IMR-90 (cell line): ENCODE measurements at regions not wholly inside any gene's neighbourhood (a gene's known extent, or its start where the extent isn't known, plus 50 kb on each side); places are given as distances from the start of the nearest gene placed in this dataset.

Experiments
- BHLHE40 ChIP-seq: fragments of 150-350 bp; IDR thresholded peaks from 2 replicates; pipeline ENCODE4 v1.6.1; 2016; ENCODE audit warnings: mild to moderate bottlenecking, low read depth, low read length
- CEBPB ChIP-seq: IDR thresholded peaks from 2 replicates; pipeline ENCODE4 v1.6.1; 2012; ENCODE audit warnings: low read depth, low read length, improper control_type of control experiment
- CHD1 ChIP-seq: IDR thresholded peaks from 2 replicates; pipeline ENCODE4 v1.6.1; 2012; ENCODE audit warnings: low read depth, low read length, improper control_type of control experiment
- FOS ChIP-seq: fragments of 150-350 bp; IDR thresholded peaks from 2 replicates; pipeline ENCODE4 v1.6.1; 2016; ENCODE audit warnings: low read depth, low read length
- MAZ ChIP-seq: IDR thresholded peaks from 2 replicates; pipeline ENCODE4 v1.6.1; 2012; ENCODE audit warnings: low read depth, mild to moderate bottlenecking, low read length, improper control_type of control experiment, moderate library complexity, borderline replicate concordance
- NFE2L2 ChIP-seq: fragments of 150-350 bp; IDR thresholded peaks from 2 replicates; pipeline ENCODE4 v1.6.1; 2016; ENCODE audit warnings: low read depth, mild to moderate bottlenecking, low read length
- POLR2A ChIP-seq: IDR thresholded peaks from 2 replicates; pipeline ENCODE4 v1.6.1; 2012; ENCODE audit warnings: mild to moderate bottlenecking, low read depth, low read length
- RAD21 ChIP-seq: IDR thresholded peaks from 2 replicates; pipeline ENCODE4 v1.6.1; 2012; ENCODE audit warnings: low read length, improper control_type of control experiment
- RCOR1 ChIP-seq: IDR thresholded peaks from 2 replicates; pipeline ENCODE4 v1.6.1; 2012; ENCODE audit warnings: mild to moderate bottlenecking, low read length, improper control_type of control experiment; ENCODE audit not compliant: insufficient replicate concordance
- RFX5 ChIP-seq: IDR thresholded peaks from 2 replicates; pipeline ENCODE4 v1.8.0; 2012; ENCODE audit warnings: low read depth, mild to moderate bottlenecking, low read length, moderate library complexity
- SMC3 ChIP-seq: fragments of 150-350 bp; IDR thresholded peaks from 2 replicates; pipeline ENCODE4 v1.6.1; 2016; ENCODE audit warnings: low read depth, mild to moderate bottlenecking, antibody characterized with exemption, low read length, moderate library complexity
- TF ChIP-seq, protein P1 (sequence below): conservative IDR thresholded peaks from 2 replicates; pipeline ENCODE4 v1.5.1; 2012; ENCODE audit warnings: mild to moderate bottlenecking, low read depth, low read length, improper control_type of control experiment
- TF ChIP-seq, protein P2 (sequence below): fragments of 150-350 bp; IDR thresholded peaks from 2 replicates; pipeline ENCODE4 v1.6.1; 2016; ENCODE audit warnings: low read depth, mild to moderate bottlenecking, low read length, moderate library complexity, borderline replicate concordance
- TF ChIP-seq, protein P3 (sequence below): fragments of 150-350 bp; IDR thresholded peaks from 2 replicates; pipeline ENCODE4 v1.6.1; 2017; ENCODE audit warnings: mild to moderate bottlenecking, antibody characterized with exemption, low read length, low read depth

DNA sequence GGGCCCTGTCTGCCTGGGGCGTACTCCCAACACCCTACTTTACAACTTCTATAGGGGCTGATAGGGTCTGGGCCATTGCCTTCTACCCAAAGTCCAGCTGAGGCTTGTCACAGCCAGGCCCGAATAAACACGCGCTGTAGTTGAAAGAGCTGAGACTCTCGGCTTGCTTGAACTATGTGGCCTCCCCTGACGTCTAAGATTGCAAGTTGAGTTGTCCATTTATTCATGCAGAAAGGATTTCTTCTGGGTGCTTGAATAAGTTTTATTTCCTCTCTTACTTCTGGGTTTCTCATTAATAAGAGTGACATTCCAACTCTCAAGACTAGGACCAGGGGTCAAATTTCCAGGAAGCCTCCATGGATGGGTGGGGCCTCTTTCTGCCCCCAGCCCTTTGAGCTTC is 74.4 kb upstream of the VRK1 start:
- TF ChIP-seq, protein P1, sequence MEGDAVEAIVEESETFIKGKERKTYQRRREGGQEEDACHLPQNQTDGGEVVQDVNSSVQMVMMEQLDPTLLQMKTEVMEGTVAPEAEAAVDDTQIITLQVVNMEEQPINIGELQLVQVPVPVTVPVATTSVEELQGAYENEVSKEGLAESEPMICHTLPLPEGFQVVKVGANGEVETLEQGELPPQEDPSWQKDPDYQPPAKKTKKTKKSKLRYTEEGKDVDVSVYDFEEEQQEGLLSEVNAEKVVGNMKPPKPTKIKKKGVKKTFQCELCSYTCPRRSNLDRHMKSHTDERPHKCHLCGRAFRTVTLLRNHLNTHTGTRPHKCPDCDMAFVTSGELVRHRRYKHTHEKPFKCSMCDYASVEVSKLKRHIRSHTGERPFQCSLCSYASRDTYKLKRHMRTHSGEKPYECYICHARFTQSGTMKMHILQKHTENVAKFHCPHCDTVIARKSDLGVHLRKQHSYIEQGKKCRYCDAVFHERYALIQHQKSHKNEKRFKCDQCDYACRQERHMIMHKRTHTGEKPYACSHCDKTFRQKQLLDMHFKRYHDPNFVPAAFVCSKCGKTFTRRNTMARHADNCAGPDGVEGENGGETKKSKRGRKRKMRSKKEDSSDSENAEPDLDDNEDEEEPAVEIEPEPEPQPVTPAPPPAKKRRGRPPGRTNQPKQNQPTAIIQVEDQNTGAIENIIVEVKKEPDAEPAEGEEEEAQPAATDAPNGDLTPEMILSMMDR: no peak
- TF ChIP-seq RFX5: no peak
- TF ChIP-seq FOS: no peak
- TF ChIP-seq NFE2L2: no peak
- no peak for TF ChIP-seq RAD21
- TF ChIP-seq, protein P2, sequence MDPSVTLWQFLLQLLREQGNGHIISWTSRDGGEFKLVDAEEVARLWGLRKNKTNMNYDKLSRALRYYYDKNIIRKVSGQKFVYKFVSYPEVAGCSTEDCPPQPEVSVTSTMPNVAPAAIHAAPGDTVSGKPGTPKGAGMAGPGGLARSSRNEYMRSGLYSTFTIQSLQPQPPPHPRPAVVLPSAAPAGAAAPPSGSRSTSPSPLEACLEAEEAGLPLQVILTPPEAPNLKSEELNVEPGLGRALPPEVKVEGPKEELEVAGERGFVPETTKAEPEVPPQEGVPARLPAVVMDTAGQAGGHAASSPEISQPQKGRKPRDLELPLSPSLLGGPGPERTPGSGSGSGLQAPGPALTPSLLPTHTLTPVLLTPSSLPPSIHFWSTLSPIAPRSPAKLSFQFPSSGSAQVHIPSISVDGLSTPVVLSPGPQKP: no peak
- TF ChIP-seq, protein P3, sequence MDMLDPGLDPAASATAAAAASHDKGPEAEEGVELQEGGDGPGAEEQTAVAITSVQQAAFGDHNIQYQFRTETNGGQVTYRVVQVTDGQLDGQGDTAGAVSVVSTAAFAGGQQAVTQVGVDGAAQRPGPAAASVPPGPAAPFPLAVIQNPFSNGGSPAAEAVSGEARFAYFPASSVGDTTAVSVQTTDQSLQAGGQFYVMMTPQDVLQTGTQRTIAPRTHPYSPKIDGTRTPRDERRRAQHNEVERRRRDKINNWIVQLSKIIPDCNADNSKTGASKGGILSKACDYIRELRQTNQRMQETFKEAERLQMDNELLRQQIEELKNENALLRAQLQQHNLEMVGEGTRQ: no peak
- no peak for TF ChIP-seq BHLHE40
- TF ChIP-seq CHD1: no peak
- no peak for TF ChIP-seq RCOR1
- no peak for TF ChIP-seq POLR2A
- no peak for TF ChIP-seq CEBPB
- no peak for TF ChIP-seq SMC3
- TF ChIP-seq MAZ: no peak
